Embryonic facial prominence (tissue), 1 donor: ENCODE measurements at regions not wholly inside any gene's neighbourhood (a gene's known extent, or its start where the extent isn't known, plus 50 kb on each side); places are given as distances from the start of the nearest gene placed in this dataset.

ENCODE experiments used
- DNase-seq: peaks from one replicate; pipeline ENCODE4 v3.0.0-alpha.2; 2016; ENCODE audit errors: extremely low spot score

GRCh38 chr3:194738254-194739093 lies 52.8 kb downstream of the FAM43A start:
- no peak for DNase-seq

GRCh38 chr3:194739498-194740284 lies 54.0 kb downstream of the FAM43A start:
- no peak for DNase-seq

- DNase-seq, result no peak
Observed at GRCh38 chr3:194740859-194741491, 55.3 kb downstream of the FAM43A start.

- no peak for DNase-seq
Observed at GRCh38 chr3:194741916-194742315, 56.2 kb downstream of the FAM43A start.

GRCh38 chr3:194744826-194745225 lies 59.1 kb downstream of the FAM43A start:
- DNase-seq, result no peak

GRCh38 chr3:194745422-194746184 lies 59.9 kb downstream of the FAM43A start:
- no peak for DNase-seq

- no peak for DNase-seq
Observed at GRCh38 chr3:194748225-194748624, 62.5 kb downstream of the FAM43A start.

GRCh38 chr3:194749631-194750490 lies 64.2 kb downstream of the FAM43A start:
- DNase-seq, result no peak

- no peak for DNase-seq
Observed at GRCh38 chr3:194750491-194750828, 64.8 kb downstream of the FAM43A start.

GRCh38 chr3:194755671-194756459 lies 70.2 kb downstream of the FAM43A start:
- DNase-seq, result no peak

GRCh38 chr3:194756460-194756779 lies 70.7 kb downstream of the FAM43A start:
- no peak for DNase-seq

GRCh38 chr3:194756791-194757325 lies 71.2 kb downstream of the FAM43A start:
- DNase-seq, result no peak

- no peak for DNase-seq
Observed at GRCh38 chr3:194757647-194758061, 72.0 kb downstream of the FAM43A start.

GRCh38 chr3:194758716-194759115 lies 73.0 kb downstream of the FAM43A start:
- DNase-seq, result no peak

GRCh38 chr3:194760494-194761137 lies 74.9 kb downstream of the FAM43A start:
- no peak for DNase-seq

GRCh38 chr3:194761384-194761783 lies 75.7 kb downstream of the FAM43A start:
- DNase-seq, result no peak

GRCh38 chr3:194766845-194767244 lies 81.2 kb downstream of the FAM43A start:
- DNase-seq, result no peak

- DNase-seq, result no peak
Observed at GRCh38 chr3:194767446-194768207, 81.9 kb downstream of the FAM43A start.

- DNase-seq, result no peak
Observed at GRCh38 chr3:194768586-194768985, 82.9 kb downstream of the FAM43A start.
